ENCODE measurements at regions not wholly inside any gene's neighbourhood (a gene's known extent, or its start where the extent isn't known, plus 50 kb on each side); places are given as distances from the start of the nearest gene placed in this dataset.
A peak's percentile ranks its signal among the peaks of the same experiment; 100 is the strongest.
"Not testable (repeated sequence)": the region's sequence is repeated elsewhere in the genome, so short reads cannot be mapped to it uniquely, and the experiment has no call there.

GRCh38 chr17:15847447-15848229 lies 97.3 kb upstream of the ADORA2B start:
- Mint-ChIP-seq H3K27ac (peak overlapping the region; percentile 68 to 95 (median 95)), H3K4me1 (peaks cover 25% of the 10 kb centered on the region), H3K4me3 (peak overlapping the region in 2 of 3 experiments; percentile 7 to 14)
- H3K27me3 Mint-ChIP-seq (ENCODE audit: low read depth); H3K36me3 Mint-ChIP-seq (ENCODE audit: low read depth); H3K9me3 Mint-ChIP-seq: not testable (repeated sequence)

- not testable (repeated sequence) for H3K36me3 Mint-ChIP-seq (ENCODE audit: low read depth); H3K4me3 Mint-ChIP-seq; H3K27me3 Mint-ChIP-seq (ENCODE audit: low read depth); H3K9me3 Mint-ChIP-seq
- H3K4me1 Mint-ChIP-seq: peaks cover 25% of the 10 kb centered on the region
- H3K27ac Mint-ChIP-seq: peak overlapping the region; percentile 58 to 92 (median 73)
These were observed 95.9 kb upstream of the ADORA2B start for GRCh38 chr17:15849054-15849453.

- not testable (repeated sequence) for H3K36me3 Mint-ChIP-seq (ENCODE audit: low read depth); H3K4me3 Mint-ChIP-seq; H3K9me3 Mint-ChIP-seq; H3K27me3 Mint-ChIP-seq (ENCODE audit: low read depth)
- H3K27ac Mint-ChIP-seq: peak overlapping the region in 2 of 3 experiments; percentile 19 to 77
- H3K4me1 Mint-ChIP-seq: peaks cover 25% of the 10 kb centered on the region
These were observed 94.9 kb upstream of the ADORA2B start for GRCh38 chr17:15850071-15850470.

GRCh38 chr17:15850687-15851086 lies 94.2 kb upstream of the ADORA2B start:
- not testable (repeated sequence) for H3K36me3 Mint-ChIP-seq (ENCODE audit: low read depth); H3K27me3 Mint-ChIP-seq (ENCODE audit: low read depth); H3K4me3 Mint-ChIP-seq

GRCh38 chr17:15852863-15853262 lies 92.1 kb upstream of the ADORA2B start:
- peaks cover 17% of the 10 kb centered on the region for H3K4me1 Mint-ChIP-seq
- H3K27me3 Mint-ChIP-seq (ENCODE audit: low read depth); H3K27ac Mint-ChIP-seq; H3K4me3 Mint-ChIP-seq; H3K9me3 Mint-ChIP-seq; H3K36me3 Mint-ChIP-seq (ENCODE audit: low read depth): not testable (repeated sequence)

More at GRCh38 chr17:15850687-15851086, 94.2 kb upstream of the ADORA2B start:
- not testable (repeated sequence) for H3K9me3 Mint-ChIP-seq
- Mint-ChIP-seq H3K27ac (peak overlapping the region in 2 of 3 experiments; percentile 8 to 19), H3K4me1 (peaks cover 25% of the 10 kb centered on the region)

GRCh38 chr17:15856191-15856590 lies 88.7 kb upstream of the ADORA2B start:
- not testable (repeated sequence) for H3K4me1 Mint-ChIP-seq, H3K9me3 Mint-ChIP-seq

GRCh38 chr17:15856745-15857144 lies 88.2 kb upstream of the ADORA2B start:
- H3K9me3 Mint-ChIP-seq: peaks cover 11% of the 10 kb centered on the region
- H3K36me3 Mint-ChIP-seq (ENCODE audit: low read depth); H3K4me3 Mint-ChIP-seq; H3K27me3 Mint-ChIP-seq (ENCODE audit: low read depth); H3K27ac Mint-ChIP-seq; H3K4me1 Mint-ChIP-seq: not testable (repeated sequence)

More at GRCh38 chr17:15856191-15856590, 88.7 kb upstream of the ADORA2B start:
- H3K27me3 Mint-ChIP-seq (ENCODE audit: low read depth); H3K27ac Mint-ChIP-seq; H3K36me3 Mint-ChIP-seq (ENCODE audit: low read depth); H3K4me3 Mint-ChIP-seq: not testable (repeated sequence)

GRCh38 chr17:15858082-15858481 lies 86.8 kb upstream of the ADORA2B start:
- not testable (repeated sequence) for H3K4me3 Mint-ChIP-seq; H3K4me1 Mint-ChIP-seq; H3K27ac Mint-ChIP-seq; H3K27me3 Mint-ChIP-seq (ENCODE audit: low read depth); H3K36me3 Mint-ChIP-seq (ENCODE audit: low read depth)
- peaks cover 16% of the 10 kb centered on the region for H3K9me3 Mint-ChIP-seq

- H3K36me3 Mint-ChIP-seq (ENCODE audit: low read depth); H3K27ac Mint-ChIP-seq: not testable (repeated sequence)
These were observed 84.2 kb upstream of the ADORA2B start for GRCh38 chr17:15860774-15861173.

GRCh38 chr17:15864061-15864460 lies 80.9 kb upstream of the ADORA2B start:
- H3K4me1 Mint-ChIP-seq; H3K27me3 Mint-ChIP-seq (ENCODE audit: low read depth); H3K36me3 Mint-ChIP-seq (ENCODE audit: low read depth); H3K4me3 Mint-ChIP-seq; H3K27ac Mint-ChIP-seq: not testable (repeated sequence)
- peaks cover 16% of the 10 kb centered on the region for H3K9me3 Mint-ChIP-seq

More at GRCh38 chr17:15860774-15861173, 84.2 kb upstream of the ADORA2B start:
- H3K4me1 Mint-ChIP-seq; H3K4me3 Mint-ChIP-seq; H3K27me3 Mint-ChIP-seq (ENCODE audit: low read depth): not testable (repeated sequence)
- H3K9me3 Mint-ChIP-seq: peaks cover 16% of the 10 kb centered on the region

- H3K27ac Mint-ChIP-seq; H3K36me3 Mint-ChIP-seq (ENCODE audit: low read depth); H3K4me1 Mint-ChIP-seq; H3K4me3 Mint-ChIP-seq; H3K27me3 Mint-ChIP-seq (ENCODE audit: low read depth): not testable (repeated sequence)
- peaks cover 16% of the 10 kb centered on the region for H3K9me3 Mint-ChIP-seq
These were observed 80.5 kb upstream of the ADORA2B start for GRCh38 chr17:15864472-15864871.

GRCh38 chr17:15866015-15866414 lies 78.9 kb upstream of the ADORA2B start:
- not testable (repeated sequence) for H3K4me1 Mint-ChIP-seq; H3K27ac Mint-ChIP-seq; H3K4me3 Mint-ChIP-seq; H3K36me3 Mint-ChIP-seq (ENCODE audit: low read depth); H3K27me3 Mint-ChIP-seq (ENCODE audit: low read depth)
- H3K9me3 Mint-ChIP-seq: peaks cover 11% of the 10 kb centered on the region

GRCh38 chr17:15867331-15867730 lies 77.6 kb upstream of the ADORA2B start:
- H3K4me1 Mint-ChIP-seq; H3K36me3 Mint-ChIP-seq (ENCODE audit: low read depth); H3K4me3 Mint-ChIP-seq; H3K27ac Mint-ChIP-seq; H3K9me3 Mint-ChIP-seq; H3K27me3 Mint-ChIP-seq (ENCODE audit: low read depth): not testable (repeated sequence)

GRCh38 chr17:15869868-15870267 lies 75.1 kb upstream of the ADORA2B start:
- H3K27me3 Mint-ChIP-seq (ENCODE audit: low read depth); H3K4me1 Mint-ChIP-seq; H3K4me3 Mint-ChIP-seq; H3K9me3 Mint-ChIP-seq; H3K27ac Mint-ChIP-seq; H3K36me3 Mint-ChIP-seq (ENCODE audit: low read depth): not testable (repeated sequence)

- not testable (repeated sequence) for H3K27ac Mint-ChIP-seq; H3K27me3 Mint-ChIP-seq (ENCODE audit: low read depth); H3K9me3 Mint-ChIP-seq; H3K4me1 Mint-ChIP-seq; H3K36me3 Mint-ChIP-seq (ENCODE audit: low read depth); H3K4me3 Mint-ChIP-seq
These were observed 72.3 kb upstream of the ADORA2B start for GRCh38 chr17:15872677-15873076.

All from nephron (organoid).